WTC11 (cell line): ENCODE measurements at regions not wholly inside any gene's neighbourhood (a gene's known extent, or its start where the extent isn't known, plus 50 kb on each side); places are given as distances from the start of the nearest gene placed in this dataset.

Experiments used
- ATAC-seq: fragments of 200-7000 bp; cut with Tn5 transposase; 2 replicates; pipeline ENCODE4 v1.10.0; 2021; ENCODE audit warnings: mild to moderate bottlenecking, moderate library complexity
- CTCF ChIA-PET: fragments of 300-600 bp; sonication (Branson Sonifier 250); formaldehyde crosslinking; loops from one replicate; lab custom pipeline; 2021; ENCODE audit warnings: antibody characterized with exemption; lab: Charles Lee
- POLR2A ChIA-PET: fragments of 350-600 bp; sonication (Branson Sonifier 250); formaldehyde crosslinking; loops from one replicate; lab custom pipeline; 2021; ENCODE audit warnings: antibody characterized with exemption; lab: Charles Lee
- DNase-seq: peaks from one replicate; pipeline ENCODE4 v3.0.0; 2021; ENCODE audit warnings: low spot score
- H3K27ac Mint-ChIP-seq: 2 replicates; pipeline ENCODE4 v1.8.0; 2021; ENCODE audit warnings: mixed read lengths
- H3K27me3 Mint-ChIP-seq: 2 replicates; pipeline ENCODE4 v1.8.0; 2021; ENCODE audit warnings: low read depth, mild to moderate bottlenecking, moderate library complexity, mixed read lengths
- H3K36me3 Mint-ChIP-seq: 2 replicates; pipeline ENCODE4 v1.8.0; 2021; ENCODE audit warnings: mixed read lengths
- H3K4me1 Mint-ChIP-seq: 2 replicates; pipeline ENCODE4 v1.8.0; 2022; ENCODE audit warnings: mixed read lengths
- H3K4me3 Mint-ChIP-seq: 2 replicates; pipeline ENCODE4 v1.8.0; 2021; ENCODE audit warnings: mild to moderate bottlenecking, moderate library complexity, mixed read lengths
- H3K9me3 Mint-ChIP-seq: 2 replicates; pipeline ENCODE4 v1.8.0; 2021; ENCODE audit warnings: mixed read lengths
- CBFB ChIP-seq: sonication (generic); formaldehyde crosslinking; IDR thresholded peaks from 2 replicates; pipeline ENCODE4 v1.8.1; 2022; ENCODE audit warnings: mild to moderate bottlenecking, low read depth, missing genetic modification reagents
- CREM ChIP-seq: sonication (generic); formaldehyde crosslinking; IDR thresholded peaks from 2 replicates; pipeline ENCODE4 v1.8.1; 2022; ENCODE audit warnings: mild to moderate bottlenecking, missing genetic modification reagents, moderate library complexity
- ERG ChIP-seq: fragments of 250-450 bp; sonication (Bioruptor Pico); IDR thresholded peaks from 2 replicates; pipeline ENCODE4 v1.8.0; 2021; ENCODE audit warnings: mild to moderate bottlenecking
- ESRRA ChIP-seq: sonication (generic); formaldehyde crosslinking; IDR thresholded peaks from 2 replicates; pipeline ENCODE4 v1.8.1; 2022; ENCODE audit warnings: mild to moderate bottlenecking, missing genetic modification reagents, borderline replicate concordance
- FOXP1 ChIP-seq: sonication (generic); formaldehyde crosslinking; IDR thresholded peaks from 2 replicates; pipeline ENCODE4 v1.8.0; 2022; ENCODE audit warnings: missing genetic modification reagents, mild to moderate bottlenecking, moderate library complexity, borderline replicate concordance
- GRHL2 ChIP-seq: fragments of 250-450 bp; sonication (Bioruptor Pico); IDR thresholded peaks from 2 replicates; pipeline ENCODE4 v1.8.0; 2022; ENCODE audit warnings: mild to moderate bottlenecking, moderate library complexity; ENCODE audit not compliant: insufficient replicate concordance, severe bottlenecking
- HMGA2 ChIP-seq: fragments of 250-450 bp; sonication (Bioruptor Pico); IDR thresholded peaks from 2 replicates; pipeline ENCODE4 v1.4.0; 2021; ENCODE audit warnings: mild to moderate bottlenecking, moderate library complexity
- JAZF1 ChIP-seq: fragments of 250-450 bp; sonication (Bioruptor Pico); IDR thresholded peaks from 2 replicates; pipeline ENCODE4 v1.9.0; 2021; ENCODE audit warnings: moderate library complexity, mild to moderate bottlenecking, inconsistent platforms
- JUN ChIP-seq: sonication (generic); formaldehyde crosslinking; IDR thresholded peaks from 2 replicates; pipeline ENCODE4 v1.8.0; 2023; ENCODE audit warnings: mild to moderate bottlenecking, missing genetic modification reagents
- MXD4 ChIP-seq: fragments of 250-450 bp; sonication (Bioruptor Pico); IDR thresholded peaks from 2 replicates; pipeline ENCODE4 v1.8.0; 2021; ENCODE audit warnings: mild to moderate bottlenecking, moderate library complexity, borderline replicate concordance
- MYBL2 ChIP-seq: sonication (generic); formaldehyde crosslinking; IDR thresholded peaks from 2 replicates; pipeline ENCODE4 v1.8.1; 2023; ENCODE audit warnings: mild to moderate bottlenecking, moderate library complexity, missing genetic modification reagents
- NFATC4 ChIP-seq: fragments of 250-450 bp; sonication (Bioruptor Pico); IDR thresholded peaks from 2 replicates; pipeline ENCODE4 v1.9.0; 2021; ENCODE audit warnings: mild to moderate bottlenecking
- NFYB ChIP-seq: sonication (generic); formaldehyde crosslinking; conservative IDR thresholded peaks from 2 replicates; pipeline ENCODE4 v1.8.0; 2022; ENCODE audit warnings: low read depth, missing genetic modification reagents
- NR1H2 ChIP-seq: sonication (generic); formaldehyde crosslinking; IDR thresholded peaks from 2 replicates; pipeline ENCODE4 v1.9.0; 2021; ENCODE audit warnings: mild to moderate bottlenecking, moderate library complexity, missing genetic modification reagents
- NR2C2 ChIP-seq: sonication (generic); formaldehyde crosslinking; IDR thresholded peaks from 2 replicates; pipeline ENCODE4 v1.8.0; 2022; ENCODE audit warnings: mild to moderate bottlenecking, missing genetic modification reagents
- NR3C1 ChIP-seq: sonication (generic); formaldehyde crosslinking; conservative IDR thresholded peaks from 2 replicates; pipeline ENCODE4 v1.8.1; 2023; ENCODE audit warnings: low read depth, mild to moderate bottlenecking, missing genetic modification reagents
- RELA ChIP-seq: sonication (generic); formaldehyde crosslinking; IDR thresholded peaks from 2 replicates; pipeline ENCODE4 v1.8.1; 2022; ENCODE audit warnings: missing genetic modification reagents, mild to moderate bottlenecking, borderline replicate concordance
- TEAD1 ChIP-seq: sonication (generic); formaldehyde crosslinking; IDR thresholded peaks from 2 replicates; pipeline ENCODE4 v1.8.0; 2022; ENCODE audit warnings: mild to moderate bottlenecking, missing genetic modification reagents
- ZBTB21 ChIP-seq: sonication (generic); formaldehyde crosslinking; IDR thresholded peaks from 2 replicates; pipeline ENCODE4 v1.8.1; 2023; ENCODE audit warnings: mild to moderate bottlenecking, missing genetic modification reagents, borderline replicate concordance
- ZNF121 ChIP-seq: sonication (generic); formaldehyde crosslinking; IDR thresholded peaks from 2 replicates; pipeline ENCODE4 v1.8.0; 2023; ENCODE audit warnings: missing genetic modification reagents
- ZNF263 ChIP-seq: sonication (generic); formaldehyde crosslinking; IDR thresholded peaks from 2 replicates; pipeline ENCODE4 v1.8.1; 2022; ENCODE audit warnings: low read depth, mild to moderate bottlenecking, moderate library complexity, missing genetic modification reagents
- ZNF396 ChIP-seq: fragments of 250-450 bp; sonication (Bioruptor Pico); IDR thresholded peaks from 2 replicates; pipeline ENCODE4 v1.8.0; 2021; ENCODE audit warnings: mild to moderate bottlenecking, moderate library complexity, borderline replicate concordance
- ZNF416 ChIP-seq: fragments of 250-450 bp; sonication (Bioruptor Pico); IDR thresholded peaks from 2 replicates; pipeline ENCODE4 v1.9.0; 2021; ENCODE audit warnings: mild to moderate bottlenecking, inconsistent platforms
- ZNF423 ChIP-seq: fragments of 250-450 bp; sonication (Bioruptor Pico); IDR thresholded peaks from 2 replicates; pipeline ENCODE4 v2.1.2; 2022; ENCODE audit warnings: mild to moderate bottlenecking, moderate library complexity
- TF ChIP-seq, protein P1 (sequence below): sonication (generic); formaldehyde crosslinking; conservative IDR thresholded peaks from 2 replicates; pipeline ENCODE4 v1.8.1; 2023; ENCODE audit warnings: mild to moderate bottlenecking, low read depth, missing genetic modification reagents, moderate library complexity
- TF ChIP-seq, protein P2 (sequence below): sonication (generic); formaldehyde crosslinking; conservative IDR thresholded peaks from 2 replicates; pipeline ENCODE4 v1.8.1; 2022; ENCODE audit warnings: mild to moderate bottlenecking, missing genetic modification reagents
- TF ChIP-seq, protein P3 (sequence below): sonication (generic); formaldehyde crosslinking; IDR thresholded peaks from 2 replicates; pipeline ENCODE4 v1.8.0; 2022; ENCODE audit warnings: mild to moderate bottlenecking, missing genetic modification reagents

GRCh38 chr6:100134703-100135102 is 140.7 kb upstream of the MCHR2 start:
- DNase-seq (no peak), ATAC-seq (no peak)
- no peaks in the 10 kb centered on the region for H3K4me1 Mint-ChIP-seq
- peaks cover 10% of the 10 kb centered on the region for H3K9me3 Mint-ChIP-seq
- no peak overlapping the region for H3K4me3 Mint-ChIP-seq
- H3K27me3 Mint-ChIP-seq = no peaks in the 10 kb centered on the region
- no peak overlapping the region for H3K27ac Mint-ChIP-seq
- CTCF ChIA-PET = no interaction called here
- H3K36me3 Mint-ChIP-seq = no peaks in the 10 kb centered on the region
- POLR2A ChIA-PET = no interaction called here
- no peak for TF ChIP-seq MXD4 (CRISPR knock-in tag)
- TF ChIP-seq TEAD1 (CRISPR knock-in tag) = no peak

- no peaks in the 10 kb centered on the region for H3K36me3 Mint-ChIP-seq
- no peak for DNase-seq
- ChIA-PET POLR2A (no interaction called here), CTCF (no interaction called here)
- no peak for ATAC-seq
- H3K9me3 Mint-ChIP-seq = peaks cover 10% of the 10 kb centered on the region
- H3K4me3 Mint-ChIP-seq = no peak overlapping the region
- no peak overlapping the region for H3K27ac Mint-ChIP-seq
- H3K4me1 Mint-ChIP-seq = no peaks in the 10 kb centered on the region
- TF ChIP-seq, protein P1, sequence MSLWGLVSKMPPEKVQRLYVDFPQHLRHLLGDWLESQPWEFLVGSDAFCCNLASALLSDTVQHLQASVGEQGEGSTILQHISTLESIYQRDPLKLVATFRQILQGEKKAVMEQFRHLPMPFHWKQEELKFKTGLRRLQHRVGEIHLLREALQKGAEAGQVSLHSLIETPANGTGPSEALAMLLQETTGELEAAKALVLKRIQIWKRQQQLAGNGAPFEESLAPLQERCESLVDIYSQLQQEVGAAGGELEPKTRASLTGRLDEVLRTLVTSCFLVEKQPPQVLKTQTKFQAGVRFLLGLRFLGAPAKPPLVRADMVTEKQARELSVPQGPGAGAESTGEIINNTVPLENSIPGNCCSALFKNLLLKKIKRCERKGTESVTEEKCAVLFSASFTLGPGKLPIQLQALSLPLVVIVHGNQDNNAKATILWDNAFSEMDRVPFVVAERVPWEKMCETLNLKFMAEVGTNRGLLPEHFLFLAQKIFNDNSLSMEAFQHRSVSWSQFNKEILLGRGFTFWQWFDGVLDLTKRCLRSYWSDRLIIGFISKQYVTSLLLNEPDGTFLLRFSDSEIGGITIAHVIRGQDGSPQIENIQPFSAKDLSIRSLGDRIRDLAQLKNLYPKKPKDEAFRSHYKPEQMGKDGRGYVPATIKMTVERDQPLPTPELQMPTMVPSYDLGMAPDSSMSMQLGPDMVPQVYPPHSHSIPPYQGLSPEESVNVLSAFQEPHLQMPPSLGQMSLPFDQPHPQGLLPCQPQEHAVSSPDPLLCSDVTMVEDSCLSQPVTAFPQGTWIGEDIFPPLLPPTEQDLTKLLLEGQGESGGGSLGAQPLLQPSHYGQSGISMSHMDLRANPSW = no peak
- no peak for TF ChIP-seq CBFB
- no peak for TF ChIP-seq NR1H2 (CRISPR knock-in tag)
- no peak for TF ChIP-seq HMGA2 (CRISPR knock-in tag)
- TF ChIP-seq ZBTB21 = no peak
- TF ChIP-seq NR3C1 = no peak
- no peak for TF ChIP-seq MYBL2 (CRISPR knock-in tag)
- no peak for TF ChIP-seq ZNF396
- no peak for TF ChIP-seq MXD4 (CRISPR knock-in tag)
- no peaks in the 10 kb centered on the region for H3K27me3 Mint-ChIP-seq
Measured at GRCh38 chr6:100134297-100134696, 140.3 kb upstream of the MCHR2 start.

GRCh38 chr6:100132005-100132404 is 138.0 kb upstream of the MCHR2 start:
- H3K4me3 Mint-ChIP-seq = no peak overlapping the region
- POLR2A ChIA-PET = no interaction called here
- DNase-seq (no peak), ATAC-seq (no peak)
- H3K27me3 Mint-ChIP-seq = no peaks in the 10 kb centered on the region
- peaks cover 10% of the 10 kb centered on the region for H3K9me3 Mint-ChIP-seq
- CTCF ChIA-PET = interaction anchor here (0.6 kb wide), 1 partner anchor 139 kb away, joined by 4 read pairs; no protein-coding TSS in a partner anchor
- no peaks in the 10 kb centered on the region for H3K4me1 Mint-ChIP-seq
- no peak overlapping the region for H3K27ac Mint-ChIP-seq
- no peaks in the 10 kb centered on the region for H3K36me3 Mint-ChIP-seq
- TF ChIP-seq, protein P1 = no peak
- no peak for TF ChIP-seq CREM (CRISPR knock-in tag)
- no peak for TF ChIP-seq RELA (CRISPR knock-in tag)
- no peak for TF ChIP-seq FOXP1
- no peak for TF ChIP-seq ZNF263 (CRISPR knock-in tag)
- no peak for TF ChIP-seq ZNF416 (CRISPR knock-in tag)
- no peak for TF ChIP-seq NR3C1
- no peak for TF ChIP-seq JAZF1
- no peak for TF ChIP-seq ERG (CRISPR knock-in tag)
- TF ChIP-seq, protein P2, sequence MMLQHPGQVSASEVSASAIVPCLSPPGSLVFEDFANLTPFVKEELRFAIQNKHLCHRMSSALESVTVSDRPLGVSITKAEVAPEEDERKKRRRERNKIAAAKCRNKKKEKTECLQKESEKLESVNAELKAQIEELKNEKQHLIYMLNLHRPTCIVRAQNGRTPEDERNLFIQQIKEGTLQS (CRISPR knock-in tag) = no peak
- no peak for TF ChIP-seq GRHL2
- no peak for TF ChIP-seq ZNF121 (CRISPR knock-in tag)
- TF ChIP-seq NR1H2 (CRISPR knock-in tag) = no peak
- TF ChIP-seq ZNF423 (CRISPR knock-in tag) = no peak
- no peak for TF ChIP-seq ESRRA (CRISPR knock-in tag)
- no peak for TF ChIP-seq NFYB
- TF ChIP-seq NR2C2 (CRISPR knock-in tag) = no peak
- TF ChIP-seq, protein P3, sequence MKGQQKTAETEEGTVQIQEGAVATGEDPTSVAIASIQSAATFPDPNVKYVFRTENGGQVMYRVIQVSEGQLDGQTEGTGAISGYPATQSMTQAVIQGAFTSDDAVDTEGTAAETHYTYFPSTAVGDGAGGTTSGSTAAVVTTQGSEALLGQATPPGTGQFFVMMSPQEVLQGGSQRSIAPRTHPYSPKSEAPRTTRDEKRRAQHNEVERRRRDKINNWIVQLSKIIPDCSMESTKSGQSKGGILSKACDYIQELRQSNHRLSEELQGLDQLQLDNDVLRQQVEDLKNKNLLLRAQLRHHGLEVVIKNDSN (CRISPR knock-in tag) = no peak
- TF ChIP-seq JUN (CRISPR knock-in tag) = no peak
- no peak for TF ChIP-seq NFATC4 (CRISPR knock-in tag)
